CD4-positive, alpha-beta T cell (primary cell): ENCODE measurements at regions not wholly inside any gene's neighbourhood (a gene's known extent, or its start where the extent isn't known, plus 50 kb on each side); places are given as distances from the start of the nearest gene placed in this dataset.

Experiments used
- ATAC-seq: fragments of 200-7000 bp; cut with Tn5 transposase; one replicate; pipeline ENCODE4 v1.10.0; 2022; ENCODE audit warnings: mild to moderate bottlenecking; ENCODE audit not compliant: poor library complexity
- CTCF ChIA-PET: fragments of 350-600 bp; sonication (Branson Sonifier 250); formaldehyde crosslinking; loops from one replicate; lab custom pipeline; 2021; ENCODE audit warnings: antibody characterized with exemption, inconsistent platforms; lab: Charles Lee
- POLR2A ChIA-PET: fragments of 350-600 bp; sonication (Branson Sonifier 250); formaldehyde crosslinking; loops from one replicate; lab custom pipeline; 2021; ENCODE audit warnings: antibody characterized with exemption, inconsistent platforms; lab: Charles Lee
- DNase-seq, 14 experiments: peaks; one replicate each; pipeline ENCODE4 v3.0.0-alpha.2; 2013 to 2020; ENCODE audit warnings: mixed read lengths in 2 of 14
- H3K27ac ChIP-seq, 2 donors: one replicate each; pipeline versions ENCODE4 v1.5.1 to v1.7.0; 2013; ENCODE audit warnings: low read length in 2 of 2, low read depth in 1 of 2, mild to moderate bottlenecking in 1 of 2
- H3K27me3 ChIP-seq, 2 experiments: 1 replicate in 1 of 2; 2 replicates in 1 of 2; pipeline versions ENCODE4 v1.6.1 to v1.7.0; 2013; ENCODE audit warnings: low read length in 2 of 2, control low read depth in 1 of 2, mild to moderate bottlenecking in 1 of 2, moderate library complexity in 1 of 2; ENCODE audit not compliant: insufficient read depth in 2 of 2, control insufficient read depth in 1 of 2
- H3K36me3 ChIP-seq: one replicate; pipeline ENCODE4 v1.6.1; 2013; ENCODE audit warnings: low read length, control low read depth; ENCODE audit not compliant: insufficient read depth
- H3K4me1 ChIP-seq: one replicate; pipeline ENCODE4 v1.6.1; 2013; ENCODE audit warnings: low read length, control low read depth; ENCODE audit not compliant: insufficient read depth
- H3K4me3 ChIP-seq: one replicate; pipeline ENCODE4 v1.5.1; 2013; ENCODE audit warnings: mild to moderate bottlenecking, low read length, moderate library complexity
- H3K9me3 ChIP-seq, 2 experiments: 1 replicate in 1 of 2; 2 replicates in 1 of 2; pipeline versions ENCODE4 v1.6.1 to v1.7.0; 2013; ENCODE audit warnings: low read length in 2 of 2, mild to moderate bottlenecking in 2 of 2, control low read depth in 1 of 2, moderate library complexity in 1 of 2; ENCODE audit not compliant: control insufficient read depth in 1 of 2, insufficient read depth in 1 of 2
- H3K27ac Mint-ChIP-seq: one replicate; pipeline ENCODE4 v1.8.0; 2020; ENCODE audit warnings: mixed read lengths
- H3K27me3 Mint-ChIP-seq: one replicate; pipeline ENCODE4 v1.8.0; 2021; ENCODE audit warnings: mixed read lengths
- H3K36me3 Mint-ChIP-seq: one replicate; pipeline ENCODE4 v1.8.0; 2021; ENCODE audit warnings: low read depth, mixed read lengths
- H3K4me1 Mint-ChIP-seq: one replicate; pipeline ENCODE4 v1.8.0; 2021; ENCODE audit warnings: low read depth, mixed read lengths
- H3K4me3 Mint-ChIP-seq: one replicate; pipeline ENCODE4 v1.8.0; 2020; ENCODE audit warnings: mild to moderate bottlenecking, mixed read lengths
- H3K9me3 Mint-ChIP-seq: one replicate; pipeline ENCODE4 v1.8.0; 2020; ENCODE audit warnings: mixed read lengths
- intact Hi-C, 2 experiments: fragments of 100-400 bp; cut with DNase I in 1 of 2; cut with micrococcal nuclease in 1 of 2; formaldehyde crosslinking; loops; one replicate each; pipeline versions ENCODE4 v1.15.1 to v1.9.0; 2023 to 2025; cut with DNase I, micrococcal nuclease
- TF ChIP-seq, protein P1 (sequence below): fragments of 200-600 bp; IDR thresholded peaks from one replicate; pipeline ENCODE4 v1.8.0; 2022; ENCODE audit warnings: antibody characterized with exemption, mild to moderate bottlenecking

DNA sequence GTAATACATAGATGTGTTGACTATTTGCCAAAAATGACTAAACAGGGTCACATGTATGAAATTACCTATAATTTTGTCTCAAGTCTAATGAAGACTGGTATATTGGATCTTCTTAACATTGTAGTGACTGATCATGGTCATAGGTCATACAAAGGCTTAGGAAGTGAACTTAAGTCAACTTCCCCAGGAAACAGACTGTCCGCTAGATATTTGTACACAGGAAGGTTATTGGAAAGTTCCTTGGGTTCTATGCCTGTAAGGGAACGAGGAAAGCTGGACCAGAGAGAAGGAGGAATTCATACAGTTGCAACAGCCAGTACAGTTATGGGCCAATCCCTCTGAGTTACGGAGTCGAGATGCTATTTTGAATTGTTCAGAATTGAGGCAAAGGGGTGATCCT is 462.0 kb upstream of the THRB start:
- H3K4me3 ChIP-seq = no peak overlapping the region
- DNase-seq (no peak), ATAC-seq (no peak)
- ChIA-PET POLR2A (no interaction called here), CTCF (no interaction called here)
- intact Hi-C loops = no loop called here
- no peaks in the 10 kb centered on the region for H3K4me1 ChIP-seq
- no peak overlapping the region for H3K27ac ChIP-seq
- Mint-ChIP-seq H3K4me1 (no peaks in the 10 kb centered on the region), H3K27me3 (no peaks in the 10 kb centered on the region), H3K27ac (no peak overlapping the region), H3K9me3 (peaks cover 2% of the 10 kb centered on the region), H3K4me3 (no peak overlapping the region), H3K36me3 (no peaks in the 10 kb centered on the region)
- TF ChIP-seq, protein P1, sequence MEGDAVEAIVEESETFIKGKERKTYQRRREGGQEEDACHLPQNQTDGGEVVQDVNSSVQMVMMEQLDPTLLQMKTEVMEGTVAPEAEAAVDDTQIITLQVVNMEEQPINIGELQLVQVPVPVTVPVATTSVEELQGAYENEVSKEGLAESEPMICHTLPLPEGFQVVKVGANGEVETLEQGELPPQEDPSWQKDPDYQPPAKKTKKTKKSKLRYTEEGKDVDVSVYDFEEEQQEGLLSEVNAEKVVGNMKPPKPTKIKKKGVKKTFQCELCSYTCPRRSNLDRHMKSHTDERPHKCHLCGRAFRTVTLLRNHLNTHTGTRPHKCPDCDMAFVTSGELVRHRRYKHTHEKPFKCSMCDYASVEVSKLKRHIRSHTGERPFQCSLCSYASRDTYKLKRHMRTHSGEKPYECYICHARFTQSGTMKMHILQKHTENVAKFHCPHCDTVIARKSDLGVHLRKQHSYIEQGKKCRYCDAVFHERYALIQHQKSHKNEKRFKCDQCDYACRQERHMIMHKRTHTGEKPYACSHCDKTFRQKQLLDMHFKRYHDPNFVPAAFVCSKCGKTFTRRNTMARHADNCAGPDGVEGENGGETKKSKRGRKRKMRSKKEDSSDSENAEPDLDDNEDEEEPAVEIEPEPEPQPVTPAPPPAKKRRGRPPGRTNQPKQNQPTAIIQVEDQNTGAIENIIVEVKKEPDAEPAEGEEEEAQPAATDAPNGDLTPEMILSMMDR = no peak
- no peaks in the 10 kb centered on the region for H3K9me3 ChIP-seq
- H3K36me3 ChIP-seq = no peaks in the 10 kb centered on the region
- H3K27me3 ChIP-seq = no peaks in the 10 kb centered on the region

DNA sequence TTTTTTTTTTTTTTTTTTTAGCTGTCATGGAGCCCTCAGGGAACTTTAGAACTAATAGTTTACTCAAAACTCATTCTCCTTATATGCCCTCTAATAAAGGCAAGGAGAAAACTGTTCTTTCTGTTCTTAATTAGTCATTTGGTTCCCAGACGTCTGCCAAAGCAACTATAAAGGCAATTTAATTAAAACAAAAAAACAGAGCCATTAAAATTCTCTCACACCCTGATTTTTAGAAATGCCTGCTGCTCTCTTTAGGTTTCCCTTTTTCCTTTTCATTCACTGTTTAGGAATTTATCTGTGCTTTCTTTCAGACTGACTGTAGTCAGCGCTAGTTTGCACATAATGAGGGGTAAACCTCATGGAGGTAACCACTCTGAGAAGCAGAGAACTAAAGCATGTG is 463.6 kb upstream of the THRB start:
- Histone ChIP-seq H3K27me3 (no peaks in the 10 kb centered on the region), H3K36me3 (no peaks in the 10 kb centered on the region), H3K4me1 (no peaks in the 10 kb centered on the region), H3K4me3 (no peak overlapping the region), H3K27ac (no peak overlapping the region), H3K9me3 (no peaks in the 10 kb centered on the region)
- H3K27ac Mint-ChIP-seq = no peak overlapping the region
- H3K27me3 Mint-ChIP-seq = no peaks in the 10 kb centered on the region
- H3K4me3 Mint-ChIP-seq = no peak overlapping the region
- intact Hi-C loops = no loop called here
- TF ChIP-seq, protein P1 = no peak
- ChIA-PET POLR2A (no interaction called here), CTCF (no interaction called here)
- no peaks in the 10 kb centered on the region for H3K36me3 Mint-ChIP-seq
- ATAC-seq = no peak
- H3K9me3 Mint-ChIP-seq = peaks cover 2% of the 10 kb centered on the region
- no peaks in the 10 kb centered on the region for H3K4me1 Mint-ChIP-seq
- no peak for DNase-seq

DNA sequence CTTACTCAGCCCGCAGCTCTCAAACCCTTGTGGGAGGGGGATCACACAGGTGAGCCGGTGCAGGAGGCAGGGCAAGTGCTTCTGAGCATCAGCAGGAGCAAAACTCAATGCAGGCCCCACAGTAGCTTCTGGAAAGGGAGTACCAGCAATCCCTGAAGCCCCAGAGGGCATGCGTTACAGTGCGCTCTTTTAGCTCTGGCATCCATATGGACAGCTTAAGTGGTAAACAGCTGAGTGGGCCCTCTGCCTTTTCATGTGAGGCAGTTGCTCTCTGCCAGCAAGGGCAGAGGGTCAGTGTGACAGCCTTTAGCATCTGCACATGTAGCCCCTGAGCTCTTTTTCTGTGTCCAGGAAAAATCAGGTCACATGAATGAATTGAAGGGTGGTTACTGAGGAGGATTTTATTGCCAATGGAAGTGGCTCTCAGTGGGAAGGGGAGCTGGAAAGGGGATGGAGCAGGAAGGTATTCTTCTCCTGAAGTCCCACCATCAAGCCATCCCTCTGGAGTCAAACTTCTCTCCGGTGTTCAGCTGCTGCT is 464.3 kb upstream of the THRB start:
- TF ChIP-seq, protein P1 = no peak
- intact Hi-C loops = no loop called here
- Mint-ChIP-seq H3K27ac (no peak overlapping the region), H3K36me3 (no peaks in the 10 kb centered on the region), H3K4me3 (no peak overlapping the region), H3K9me3 (peaks cover 2% of the 10 kb centered on the region), H3K4me1 (no peaks in the 10 kb centered on the region), H3K27me3 (no peaks in the 10 kb centered on the region)
- H3K4me1 ChIP-seq = no peaks in the 10 kb centered on the region
- H3K27ac ChIP-seq = no peak overlapping the region
- ChIA-PET CTCF (no interaction called here), POLR2A (no interaction called here)
- H3K27me3 ChIP-seq = no peaks in the 10 kb centered on the region
- DNase-seq = no peak
- no peak for ATAC-seq
- no peaks in the 10 kb centered on the region for H3K9me3 ChIP-seq
- H3K36me3 ChIP-seq = no peaks in the 10 kb centered on the region
- no peak overlapping the region for H3K4me3 ChIP-seq
